Activated CD8-positive, alpha-beta memory T cell treated with anti-CD3 and anti-CD28 coated beads for 24 hours (primary cell): ENCODE measurements at regions not wholly inside any gene's neighbourhood (a gene's known extent, or its start where the extent isn't known, plus 50 kb on each side); places are given as distances from the start of the nearest gene placed in this dataset.
"Not testable (repeated sequence)": the region's sequence is repeated elsewhere in the genome, so short reads cannot be mapped to it uniquely, and the experiment has no call there.

Experiments
- DNase-seq: peaks from one replicate; pipeline ENCODE4 v3.0.0-alpha.2; 2020

DNA sequence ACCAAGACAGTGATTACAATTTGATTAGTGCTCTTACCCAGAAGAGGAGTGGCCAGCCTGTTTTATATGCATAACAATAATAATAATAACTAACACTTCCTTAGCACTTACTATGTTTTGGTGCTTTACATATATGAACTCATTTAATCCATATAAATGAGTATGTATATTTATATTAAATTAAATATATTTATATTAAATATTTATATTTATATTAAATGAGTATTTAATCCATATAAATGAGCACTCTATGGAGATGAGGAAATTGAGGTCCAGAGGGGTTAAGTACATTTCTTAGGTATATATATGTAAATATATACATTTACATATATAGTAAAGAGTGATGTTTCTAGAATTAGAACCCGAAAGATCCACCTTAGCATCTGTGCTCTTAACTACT lies 673.9 kb upstream of the ACVR2A start:
- no peak for DNase-seq

DNA sequence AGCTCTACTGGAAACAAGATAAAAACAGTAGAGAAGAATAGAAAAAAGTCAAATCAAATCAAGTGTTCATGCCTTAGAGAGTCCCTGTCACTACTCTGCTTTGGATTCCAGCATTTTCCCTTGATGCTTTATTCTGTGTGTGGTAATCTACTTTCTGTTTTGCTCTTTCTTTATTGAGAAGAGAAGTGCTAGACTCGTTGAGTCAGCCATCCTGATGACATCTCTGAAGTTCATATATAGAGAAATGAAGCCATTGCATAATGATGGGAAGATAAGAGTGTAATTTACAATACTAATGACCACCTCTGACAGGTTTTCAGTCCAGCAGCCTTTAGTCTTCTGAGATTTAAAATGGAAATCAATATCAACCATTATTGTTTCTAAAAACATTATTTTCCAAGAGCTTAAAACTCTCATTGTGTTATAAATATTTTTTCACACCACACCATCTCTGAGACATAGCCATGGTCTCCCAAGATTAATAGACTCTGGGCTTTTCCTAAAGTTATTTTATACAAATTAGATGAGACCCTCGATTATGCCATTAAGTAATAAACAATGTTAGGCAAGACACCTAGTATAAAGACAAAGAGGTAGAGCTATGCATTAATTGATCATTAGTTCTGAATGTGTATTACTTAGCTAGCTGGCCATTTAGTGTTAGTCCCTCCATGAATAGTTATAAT lies 679.0 kb upstream of the ACVR2A start:
- no peak for DNase-seq

DNA sequence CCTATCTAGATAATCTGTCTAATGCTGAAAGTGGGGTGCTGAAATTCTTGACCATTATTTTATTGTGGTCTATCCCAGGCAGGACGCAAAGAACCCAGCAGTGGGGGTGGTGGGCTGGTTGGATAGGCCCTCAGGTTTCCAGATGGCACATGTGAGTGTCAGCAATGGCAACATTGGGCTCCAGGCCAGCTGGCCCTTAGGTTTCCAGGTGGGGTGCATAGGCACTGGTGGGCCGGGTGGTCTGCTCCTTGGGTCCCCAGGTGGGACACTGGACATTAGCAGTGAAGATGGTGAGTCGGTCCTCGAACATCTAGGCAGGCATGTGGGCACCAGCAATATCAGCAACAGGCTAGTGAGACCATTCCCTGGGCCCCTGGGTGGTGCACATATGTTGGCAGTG lies 680.3 kb upstream of the ACVR2A start:
- no peak for DNase-seq

DNA sequence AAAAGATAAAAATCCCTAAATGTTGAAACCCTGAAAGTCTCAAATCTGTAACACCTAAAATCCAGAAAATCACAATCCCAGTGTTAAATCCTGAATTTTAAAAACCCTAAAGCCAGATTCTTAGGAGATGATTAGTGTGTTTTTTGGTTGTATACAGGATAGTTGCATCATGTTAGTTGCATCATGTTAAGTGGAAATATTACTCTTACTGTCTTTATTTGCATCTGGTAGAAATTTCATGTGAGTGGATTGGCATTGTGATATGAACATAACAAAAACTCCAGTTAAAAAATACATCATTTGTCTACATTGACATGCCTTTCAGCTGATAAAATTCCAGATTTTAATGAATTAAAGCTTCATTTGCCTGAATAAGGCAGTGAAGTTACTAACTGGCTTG lies 683.1 kb upstream of the ACVR2A start:
- no peak for DNase-seq

DNA sequence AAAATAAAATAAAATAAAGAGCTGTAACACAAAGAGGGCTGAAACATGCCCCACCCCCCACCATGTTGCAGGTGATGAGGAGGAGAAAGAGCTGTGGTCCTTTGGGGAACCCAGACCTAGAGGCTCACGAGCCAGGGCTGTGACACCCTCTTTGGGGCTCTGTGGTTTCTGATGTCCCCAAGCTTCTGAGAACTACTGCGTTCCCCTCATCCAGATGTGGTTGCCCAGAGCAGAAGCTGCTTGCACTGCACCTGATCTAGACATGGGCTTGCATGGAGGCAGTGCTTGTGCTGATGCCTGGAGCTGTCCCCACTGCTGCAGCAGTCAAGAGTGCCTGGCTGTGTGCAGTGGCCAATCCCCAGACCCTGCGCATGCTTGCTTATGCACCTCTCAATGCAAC lies 687.9 kb upstream of the ACVR2A start:
- no peak for DNase-seq

DNA sequence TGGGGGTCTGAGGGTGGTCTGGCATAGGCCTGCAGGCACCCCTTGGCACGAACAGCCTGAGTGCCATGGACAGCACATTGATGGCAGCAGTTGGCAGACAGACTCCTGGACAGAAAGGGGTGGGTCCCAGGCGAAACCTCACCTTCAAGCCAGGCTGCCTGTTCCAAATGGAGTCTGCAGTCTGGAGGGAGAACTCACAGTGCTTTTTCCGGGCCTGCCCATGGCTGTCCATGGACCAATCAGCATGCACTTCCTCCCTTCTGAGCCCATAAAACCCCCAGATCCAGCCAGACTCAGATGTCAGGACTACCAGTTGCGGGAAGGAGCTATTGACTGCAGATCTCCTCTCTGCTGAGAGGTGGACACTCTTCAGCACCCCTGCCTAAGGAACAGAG lies 694.6 kb upstream of the ACVR2A start:
- no peak for DNase-seq

DNA sequence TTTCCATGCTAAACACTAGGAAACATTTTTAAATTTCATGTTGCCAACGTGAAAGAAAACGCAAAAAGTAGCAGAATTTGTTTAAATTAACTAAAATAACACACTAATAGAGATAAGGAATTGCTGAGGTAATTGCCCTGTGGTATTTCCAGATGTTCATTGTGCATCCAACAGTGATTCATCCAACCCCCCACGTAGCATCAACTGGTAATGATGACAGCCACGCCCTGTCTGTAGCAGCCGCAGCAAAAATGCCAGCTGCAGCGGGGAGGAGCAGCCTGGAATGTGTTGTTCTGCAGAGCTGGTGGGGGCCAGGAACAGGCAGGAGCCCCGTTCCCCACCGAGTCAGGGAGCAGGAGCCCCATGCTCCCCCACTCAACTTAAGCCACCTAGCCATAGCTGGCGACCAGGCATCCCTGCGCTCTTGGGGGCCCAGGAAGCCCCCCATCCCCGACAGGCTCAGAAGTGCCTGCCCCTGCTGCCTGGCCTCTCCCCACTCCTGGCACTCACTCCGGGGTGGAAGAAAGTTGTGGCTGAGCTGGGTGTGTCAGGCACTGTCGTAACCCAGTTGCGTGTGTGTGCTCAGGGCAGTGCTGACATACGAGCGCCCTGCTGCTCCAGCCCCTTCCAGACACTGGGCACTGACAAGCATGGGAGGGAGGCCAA lies 695.1 kb upstream of the ACVR2A start:
- no peak for DNase-seq

DNA sequence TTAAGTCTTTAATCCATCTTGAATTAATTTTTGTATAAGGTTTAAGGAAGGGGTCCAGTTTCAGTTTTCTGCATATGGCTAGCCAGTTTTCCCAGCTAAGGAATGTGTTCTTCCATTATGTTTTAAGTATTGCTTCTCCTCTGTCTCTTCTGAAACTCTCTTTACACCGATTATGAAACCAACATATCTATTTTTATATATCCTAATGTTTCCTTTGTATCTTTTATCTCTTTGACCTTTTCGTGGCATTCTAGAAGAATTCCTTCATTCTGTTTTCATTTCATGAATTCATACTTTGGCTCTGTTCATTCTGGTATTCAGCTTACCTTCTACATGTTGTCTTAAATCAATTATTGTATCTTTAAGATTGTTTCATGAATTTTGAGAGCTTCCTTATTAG lies 697.0 kb upstream of the ACVR2A start:
- DNase-seq = no peak

DNA sequence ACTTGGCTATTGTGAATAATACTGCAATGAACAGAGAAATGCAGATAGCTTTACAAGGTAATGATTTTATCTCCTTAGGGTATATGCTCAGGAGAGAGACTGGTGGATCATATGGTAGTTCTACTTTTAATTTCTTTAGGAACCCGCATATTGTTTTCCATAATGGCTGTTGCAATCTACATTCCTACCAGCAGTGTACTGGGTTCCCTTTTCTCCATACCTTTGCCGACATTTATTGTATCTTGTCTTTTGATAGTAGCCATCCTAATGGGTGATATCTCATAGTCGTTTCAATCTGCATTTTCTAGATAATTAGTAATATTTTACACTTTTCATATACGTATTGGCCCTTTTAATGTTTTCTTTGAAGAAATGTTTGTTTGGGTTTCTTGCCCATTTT lies 702.9 kb upstream of the ACVR2A start:
- DNase-seq = no peak

DNA sequence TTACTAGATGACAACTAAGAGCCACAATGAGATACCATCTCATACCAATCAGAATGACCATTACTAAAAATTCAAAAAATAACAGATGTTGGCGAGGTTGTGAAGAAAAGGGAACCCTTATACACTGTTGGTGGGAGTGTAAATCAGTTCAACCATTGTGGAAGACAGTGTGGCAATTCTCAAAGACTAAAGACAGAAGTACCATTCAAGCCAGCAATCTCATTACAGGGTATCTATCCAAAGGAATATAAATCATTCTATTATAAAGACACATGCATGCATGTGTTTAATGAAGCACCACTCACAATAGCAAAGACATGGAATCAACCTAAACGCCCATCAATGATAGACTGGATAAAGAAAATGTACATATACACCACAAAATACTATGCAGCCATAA lies 705.1 kb upstream of the ACVR2A start:
- not testable (repeated sequence) for DNase-seq

DNA sequence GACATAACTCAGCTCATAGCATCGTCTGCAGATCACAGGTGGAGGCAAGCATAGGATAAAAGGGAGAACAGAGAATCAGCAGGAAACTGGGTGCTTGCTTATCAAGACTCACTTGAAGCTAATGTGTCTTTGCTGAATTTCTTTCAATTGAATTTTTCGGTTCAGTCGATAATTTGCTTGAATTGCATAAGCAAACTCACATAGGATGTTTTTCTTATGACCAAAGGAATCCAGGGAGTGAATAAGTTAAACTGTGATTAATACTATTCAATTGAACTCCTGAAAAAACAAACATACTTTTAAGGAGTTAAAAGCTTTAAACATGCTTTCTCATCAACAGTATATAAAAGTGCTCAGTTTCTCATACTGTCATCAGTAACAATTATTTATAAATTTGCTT lies 707.1 kb upstream of the ACVR2A start:
- no peak for DNase-seq

DNA sequence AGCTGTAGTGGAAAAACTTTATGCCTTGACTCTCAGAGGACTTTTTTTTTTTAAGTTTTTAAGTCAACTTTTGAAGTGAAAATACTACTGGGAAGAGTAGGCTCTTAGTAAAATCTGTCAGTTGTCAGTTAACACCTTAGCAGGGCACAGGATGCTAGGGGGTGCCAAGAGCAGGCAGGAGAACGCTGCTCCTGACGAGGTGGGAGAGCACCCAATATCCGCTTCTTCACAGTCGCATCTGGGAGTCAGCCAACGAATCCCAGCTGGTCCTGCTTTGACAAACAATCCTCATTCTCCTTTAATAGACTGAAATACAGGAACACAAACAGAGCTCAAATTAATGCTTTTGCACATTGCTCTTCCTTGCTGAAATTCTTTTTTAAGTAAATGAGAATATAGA lies 709.5 kb upstream of the ACVR2A start:
- no peak for DNase-seq

DNA sequence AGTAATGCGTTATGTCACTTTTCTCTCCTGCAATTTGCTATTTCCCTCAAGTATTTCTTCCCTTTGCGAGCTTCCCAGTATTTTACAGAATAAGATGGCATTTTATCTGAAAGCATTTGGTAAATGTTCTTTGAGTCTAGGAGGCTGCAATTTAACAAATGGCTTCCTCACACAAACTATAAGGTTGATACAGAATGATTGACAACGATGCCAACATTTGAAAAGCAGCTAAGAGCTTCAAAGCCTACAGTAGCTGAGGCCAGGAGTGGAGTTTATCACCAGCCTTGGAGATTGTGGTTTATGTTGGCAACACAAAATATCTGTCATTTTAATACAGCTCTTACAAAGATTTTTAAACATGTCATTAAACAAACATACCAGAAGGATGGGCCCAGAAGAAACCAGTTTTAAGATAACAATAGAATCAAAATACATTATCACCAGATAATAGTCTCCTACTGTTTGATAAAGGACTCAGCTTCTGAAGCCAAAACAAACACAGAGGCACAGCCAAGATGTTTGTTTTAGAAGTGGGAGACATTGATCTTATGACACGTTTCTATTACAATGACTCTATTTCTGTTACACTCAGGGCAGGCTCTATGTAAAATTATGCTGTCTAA lies 711.4 kb upstream of the ACVR2A start:
- DNase-seq = no peak

DNA sequence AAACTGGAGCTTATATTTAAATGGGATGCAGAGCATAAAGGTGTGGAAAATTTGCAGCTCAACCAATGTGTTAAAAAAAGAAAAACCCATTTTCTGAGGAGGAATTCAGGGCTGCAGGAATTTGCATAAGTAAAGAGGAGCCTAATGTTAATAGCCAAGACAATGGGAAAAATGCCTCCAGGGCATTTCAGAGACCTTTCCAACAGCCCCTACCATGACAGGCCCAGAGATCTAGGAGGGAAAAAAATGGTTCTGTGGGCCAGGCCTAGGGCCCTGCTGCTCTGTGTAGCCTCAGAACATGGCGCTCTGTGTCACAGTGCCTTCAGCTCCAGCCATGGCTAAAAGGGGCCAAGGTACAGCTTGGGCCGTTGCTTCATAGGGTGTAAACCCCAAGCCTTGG lies 719.7 kb upstream of the ACVR2A start:
- no peak for DNase-seq

DNA sequence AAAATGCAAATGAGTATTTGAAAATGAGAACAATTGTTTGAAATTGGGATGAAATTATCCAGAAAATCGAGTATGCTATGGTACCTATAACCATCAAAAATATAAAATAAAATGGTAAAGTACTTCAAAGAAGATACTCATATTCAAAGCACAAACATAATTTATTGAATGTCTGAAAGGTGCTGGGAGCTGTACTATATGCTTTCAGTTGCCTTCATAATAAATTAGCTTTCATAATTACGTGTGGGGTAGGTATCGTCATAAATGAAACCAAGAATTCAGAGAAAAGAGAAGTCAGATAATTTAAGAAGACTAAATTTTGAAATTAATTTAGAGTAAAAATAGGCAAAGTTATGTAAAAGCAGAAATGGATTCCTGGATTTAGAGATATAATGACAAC lies 721.9 kb upstream of the ACVR2A start:
- DNase-seq = no peak

DNA sequence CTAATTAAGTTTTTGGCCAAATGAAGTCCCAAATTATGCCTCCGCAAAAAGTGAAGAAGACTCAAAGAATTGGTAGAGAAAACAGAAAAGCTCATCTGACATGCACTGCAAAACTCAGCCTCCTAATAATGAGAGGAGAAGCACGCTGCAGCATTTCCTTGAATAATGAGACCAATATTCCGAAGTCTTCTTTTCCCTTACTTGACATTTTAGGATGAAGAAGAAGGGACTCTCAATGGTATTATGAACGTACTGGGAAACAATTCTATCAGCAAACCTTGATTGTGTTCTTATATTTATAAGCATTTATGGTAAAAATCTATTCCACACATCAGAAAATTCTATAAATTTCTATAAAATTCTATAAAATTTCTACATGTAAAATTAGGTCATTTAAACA lies 733.9 kb upstream of the ACVR2A start:
- no peak for DNase-seq

DNA sequence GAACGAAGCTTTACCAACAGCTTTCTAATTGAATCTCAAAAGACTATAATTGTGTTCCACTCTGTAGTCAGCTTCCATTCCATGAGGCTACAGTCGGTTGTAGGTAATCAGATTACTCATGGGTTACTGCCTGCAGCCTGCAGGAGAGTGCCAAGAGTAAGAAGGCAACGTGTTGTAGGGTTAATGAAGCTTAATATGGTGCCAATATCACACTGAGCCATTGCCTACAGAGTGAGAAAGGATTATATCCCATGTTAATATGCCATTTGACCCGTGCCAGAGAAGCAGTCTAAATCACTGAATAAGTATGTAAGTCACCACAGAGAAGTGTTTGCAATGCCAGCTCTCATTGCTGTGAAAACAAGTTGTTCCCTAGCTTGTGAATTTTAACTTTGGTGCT lies 734.5 kb upstream of the ACVR2A start:
- no peak for DNase-seq

DNA sequence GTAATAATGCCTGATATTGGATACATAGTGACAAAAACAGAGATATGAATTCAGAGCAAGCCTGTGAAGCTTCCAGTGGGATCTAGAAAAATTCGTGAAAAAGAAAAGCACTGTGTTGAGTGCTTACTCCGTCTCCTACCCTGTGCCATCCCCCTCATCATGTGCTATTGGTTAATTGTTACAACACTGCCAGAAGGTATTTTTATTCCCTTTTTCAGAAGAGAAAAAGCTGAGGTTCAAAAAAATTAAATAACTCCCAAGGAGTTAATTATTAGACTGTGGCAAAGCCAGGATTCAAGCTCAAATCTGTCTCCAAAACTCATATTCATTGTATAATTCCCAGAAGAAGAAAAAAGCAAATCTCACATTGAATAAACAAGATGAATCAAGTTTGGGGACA lies 735.5 kb upstream of the ACVR2A start:
- no peak for DNase-seq

DNA sequence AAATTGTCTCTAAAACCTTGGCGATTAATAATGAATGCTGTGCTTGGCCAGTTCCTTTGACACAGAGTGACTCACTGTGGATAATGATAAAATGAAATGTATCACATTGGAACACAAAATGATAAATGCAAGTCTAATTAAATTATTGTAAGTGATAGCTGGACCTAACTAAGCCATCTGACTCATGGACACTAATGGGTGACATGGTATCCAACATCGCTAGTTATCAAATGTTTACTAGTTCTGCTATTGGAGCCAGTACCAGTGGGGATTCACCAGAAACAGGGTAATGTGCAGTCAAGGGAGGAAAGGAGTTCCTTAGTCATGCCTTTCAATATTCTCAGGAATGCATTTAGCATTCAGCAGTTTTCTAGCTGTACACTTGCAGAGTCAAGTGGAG lies 736.3 kb upstream of the ACVR2A start:
- no peak for DNase-seq

DNA sequence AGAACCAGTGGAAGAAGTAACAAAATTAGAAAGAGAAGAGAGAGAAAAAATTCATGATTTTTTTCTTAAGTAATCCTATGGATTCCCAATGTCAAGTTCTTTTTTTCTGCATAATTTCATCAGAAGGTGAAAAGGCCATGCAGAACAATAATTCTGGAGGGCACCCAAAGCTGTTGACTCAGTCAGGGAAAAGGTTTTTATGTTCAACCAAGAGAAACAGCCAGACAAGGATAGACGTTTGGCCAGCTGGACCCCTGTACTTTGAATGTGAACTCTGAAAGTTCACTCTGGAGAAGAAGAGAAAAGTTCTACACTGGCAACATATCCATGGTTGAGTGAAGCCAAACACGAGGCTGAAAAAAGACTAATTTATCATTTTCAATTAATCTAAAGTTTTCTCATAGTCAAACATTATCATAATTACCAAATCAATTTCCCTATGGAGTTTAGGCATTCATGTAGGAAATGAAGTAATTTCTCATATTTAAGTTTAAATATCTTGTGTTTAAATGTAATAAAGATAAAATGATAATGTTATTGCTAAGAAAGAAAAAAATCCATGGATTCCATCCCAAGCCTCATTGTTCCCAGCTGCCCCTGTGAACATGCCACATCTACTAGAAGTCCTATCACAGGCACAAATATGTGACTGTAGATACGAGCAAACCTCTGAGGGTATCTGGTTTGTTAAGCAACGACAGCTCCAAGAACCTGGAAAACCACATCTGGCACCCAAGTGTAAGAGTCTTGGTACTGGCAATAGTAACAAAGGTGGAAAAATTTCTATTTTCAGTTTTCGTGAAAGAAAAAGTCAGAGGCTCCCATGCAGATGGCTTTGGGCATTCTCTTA lies 742.7 kb upstream of the ACVR2A start:
- DNase-seq = no peak

DNA sequence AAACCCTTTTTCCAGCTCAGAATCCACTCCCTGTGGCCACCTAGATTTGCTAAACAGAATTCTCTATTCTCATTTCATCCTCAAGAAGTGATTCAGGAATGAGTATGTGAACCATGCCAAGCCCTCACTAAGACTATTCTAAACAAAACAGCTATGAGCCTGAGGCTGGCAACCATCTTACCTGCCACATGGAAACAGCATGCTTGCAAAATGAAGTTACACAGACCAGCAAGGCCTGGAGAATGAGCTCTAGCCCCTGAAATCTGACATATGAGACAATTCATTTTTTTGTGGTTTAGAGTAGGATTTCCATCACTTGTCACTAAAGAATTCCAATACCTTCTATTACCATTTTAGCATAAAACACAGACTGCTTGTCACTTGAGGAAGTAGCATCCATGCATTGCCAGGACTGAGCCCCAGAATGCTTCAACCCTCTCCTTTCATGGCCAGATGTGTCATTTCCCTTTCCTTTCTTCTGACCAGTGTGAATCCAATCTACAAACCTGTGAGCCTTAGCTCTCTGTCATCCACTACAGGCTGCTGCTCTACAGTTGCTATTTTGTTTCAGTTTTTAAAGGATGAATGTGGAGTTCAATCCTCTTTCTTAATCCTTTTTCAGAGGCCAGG lies 744.3 kb upstream of the ACVR2A start:
- no peak for DNase-seq

DNA sequence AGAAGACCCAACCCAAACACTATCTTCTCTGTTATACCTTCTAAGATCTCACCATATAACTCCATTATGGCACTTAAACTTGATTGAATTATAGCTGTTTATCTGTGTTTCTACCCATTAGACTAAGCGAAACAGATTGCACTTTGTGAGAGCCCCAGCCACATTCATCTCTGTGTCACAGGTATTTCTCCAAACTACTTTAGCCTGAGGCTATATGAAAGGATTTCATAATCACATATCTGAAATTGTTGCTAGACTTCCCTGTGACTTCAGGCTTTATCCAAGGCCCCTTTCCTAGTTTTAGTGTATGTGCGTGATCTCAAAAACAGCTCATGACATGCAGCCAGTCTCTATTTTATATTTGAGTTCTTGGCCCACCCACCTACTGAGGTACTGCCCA lies 745.0 kb upstream of the ACVR2A start:
- no peak for DNase-seq

DNA sequence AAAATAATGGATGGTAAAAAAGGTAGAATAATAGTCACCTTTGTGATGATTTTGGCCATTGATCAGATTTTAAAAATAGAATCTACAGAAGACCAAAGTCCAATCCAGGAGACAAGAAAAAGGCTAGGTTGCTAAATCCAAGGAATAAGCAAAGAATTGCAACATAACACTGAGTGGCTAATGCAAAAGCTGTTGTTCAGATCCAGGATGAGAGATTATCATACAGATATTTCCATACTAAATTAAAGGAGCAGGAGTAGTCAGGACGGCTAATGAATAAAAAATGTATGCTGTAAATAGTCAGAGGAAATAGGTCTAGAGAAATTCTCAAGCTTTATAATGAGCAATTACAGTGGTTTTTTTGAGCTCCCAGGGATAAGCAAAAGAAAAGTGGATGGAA lies 745.9 kb upstream of the ACVR2A start:
- DNase-seq = no peak
